ENCODE measurements at regions not wholly inside any gene's neighbourhood (a gene's known extent, or its start where the extent isn't known, plus 50 kb on each side); places are given as distances from the start of the nearest gene placed in this dataset.

DNA sequence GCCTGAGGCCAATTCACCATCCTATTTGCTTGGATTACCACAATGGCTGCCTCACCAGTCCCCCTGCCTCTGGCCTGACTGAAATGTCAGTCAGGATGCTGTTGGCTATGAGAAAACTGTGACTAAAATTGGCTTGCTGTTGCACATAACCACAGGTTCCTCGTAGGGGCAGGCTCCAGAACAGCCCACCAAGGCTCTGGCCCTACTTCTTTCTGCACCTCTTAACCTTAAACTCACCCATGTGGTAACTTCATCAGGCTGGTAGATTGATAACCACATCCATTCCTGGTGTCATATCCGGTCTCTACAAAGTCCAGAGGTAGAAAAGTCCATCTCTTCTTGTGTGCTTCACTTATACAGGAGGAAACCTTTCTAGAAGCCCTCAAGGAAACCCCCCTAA is 172.4 kb upstream of the PLXNC1 start:
- Histone ChIP-seq H3K36me3 (ENCODE audit: insufficient read depth) (no peaks in the 10 kb centered on the region), H3K9me2 (ENCODE audit: insufficient read depth) (0 out of 2 replicates have a peak, but pooled peaks cover 18% of the 10 kb centered on the region), H3K4me2 (no peak overlapping the region), H4K20me1 (replicated peaks; ENCODE audit: insufficient read depth) (no peaks in the 10 kb centered on the region), H3K27ac (ENCODE audit: low read depth) (no peak overlapping the region), H3K4me3 (no peak overlapping the region), H2AFZ (no peak overlapping the region), H3F3A (replicated peaks; ENCODE audit: low read depth) (no peaks in the 10 kb centered on the region), H3K4me1 (ENCODE audit: insufficient read depth) (no peaks in the 10 kb centered on the region), H3K79me2 (replicated peaks; ENCODE audit: insufficient read depth) (no peaks in the 10 kb centered on the region), H3K27me3 (ENCODE audit: insufficient read depth) (no peaks in the 10 kb centered on the region)
- Mint-ChIP-seq H3K36me3 (ENCODE audit: low read depth) (no peaks in the 10 kb centered on the region), H3K4me3 (no peak overlapping the region), H3K9me3 (no peaks in the 10 kb centered on the region; the same call in 2 of the 3 replicates), H3K27me3 (ENCODE audit: insufficient read depth, low read depth, poor library complexity) (peaks cover 3% of the 10 kb centered on the region), H3K4me1 (no peaks in the 10 kb centered on the region), H3K27ac (no peak overlapping the region)
- ATAC-seq (no peak), DNase-seq (ENCODE audit: low spot score) (no peak)
- TF ChIP-seq, protein P1, sequence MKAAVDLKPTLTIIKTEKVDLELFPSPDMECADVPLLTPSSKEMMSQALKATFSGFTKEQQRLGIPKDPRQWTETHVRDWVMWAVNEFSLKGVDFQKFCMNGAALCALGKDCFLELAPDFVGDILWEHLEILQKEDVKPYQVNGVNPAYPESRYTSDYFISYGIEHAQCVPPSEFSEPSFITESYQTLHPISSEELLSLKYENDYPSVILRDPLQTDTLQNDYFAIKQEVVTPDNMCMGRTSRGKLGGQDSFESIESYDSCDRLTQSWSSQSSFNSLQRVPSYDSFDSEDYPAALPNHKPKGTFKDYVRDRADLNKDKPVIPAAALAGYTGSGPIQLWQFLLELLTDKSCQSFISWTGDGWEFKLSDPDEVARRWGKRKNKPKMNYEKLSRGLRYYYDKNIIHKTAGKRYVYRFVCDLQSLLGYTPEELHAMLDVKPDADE (IDR thresholded peaks at IDR 0.05) = no peak
- TF ChIP-seq CREB1 (CRISPR knock-in tag; IDR thresholded peaks at IDR 0.05; ENCODE audit: low read depth) (no peak), EZH2 (IDR thresholded peaks at IDR 0.05; ENCODE audit: low read depth, unreplicated experiment) (no peak), NANOG (IDR thresholded peaks at IDR 0.05; ENCODE audit: borderline replicate concordance) (no peak), ZNF331 (CRISPR knock-in tag; IDR thresholded peaks at IDR 0.05; ENCODE audit: low read depth) (no peak), EZH2phosphoT487 (IDR thresholded peaks at IDR 0.05; ENCODE audit: unreplicated experiment) (no peak), POLR2AphosphoS5 (IDR thresholded peaks at IDR 0.05; ENCODE audit: low read depth) (no peak), JUNB (IDR thresholded peaks at IDR 0.05; ENCODE audit: unreplicated experiment) (no peak), ZNF114 (CRISPR knock-in tag; IDR thresholded peaks at IDR 0.05) (no peak), STAT1 (IDR thresholded peaks at IDR 0.05; ENCODE audit: unreplicated experiment) (no peak)
- TF ChIP-seq, protein P2, sequence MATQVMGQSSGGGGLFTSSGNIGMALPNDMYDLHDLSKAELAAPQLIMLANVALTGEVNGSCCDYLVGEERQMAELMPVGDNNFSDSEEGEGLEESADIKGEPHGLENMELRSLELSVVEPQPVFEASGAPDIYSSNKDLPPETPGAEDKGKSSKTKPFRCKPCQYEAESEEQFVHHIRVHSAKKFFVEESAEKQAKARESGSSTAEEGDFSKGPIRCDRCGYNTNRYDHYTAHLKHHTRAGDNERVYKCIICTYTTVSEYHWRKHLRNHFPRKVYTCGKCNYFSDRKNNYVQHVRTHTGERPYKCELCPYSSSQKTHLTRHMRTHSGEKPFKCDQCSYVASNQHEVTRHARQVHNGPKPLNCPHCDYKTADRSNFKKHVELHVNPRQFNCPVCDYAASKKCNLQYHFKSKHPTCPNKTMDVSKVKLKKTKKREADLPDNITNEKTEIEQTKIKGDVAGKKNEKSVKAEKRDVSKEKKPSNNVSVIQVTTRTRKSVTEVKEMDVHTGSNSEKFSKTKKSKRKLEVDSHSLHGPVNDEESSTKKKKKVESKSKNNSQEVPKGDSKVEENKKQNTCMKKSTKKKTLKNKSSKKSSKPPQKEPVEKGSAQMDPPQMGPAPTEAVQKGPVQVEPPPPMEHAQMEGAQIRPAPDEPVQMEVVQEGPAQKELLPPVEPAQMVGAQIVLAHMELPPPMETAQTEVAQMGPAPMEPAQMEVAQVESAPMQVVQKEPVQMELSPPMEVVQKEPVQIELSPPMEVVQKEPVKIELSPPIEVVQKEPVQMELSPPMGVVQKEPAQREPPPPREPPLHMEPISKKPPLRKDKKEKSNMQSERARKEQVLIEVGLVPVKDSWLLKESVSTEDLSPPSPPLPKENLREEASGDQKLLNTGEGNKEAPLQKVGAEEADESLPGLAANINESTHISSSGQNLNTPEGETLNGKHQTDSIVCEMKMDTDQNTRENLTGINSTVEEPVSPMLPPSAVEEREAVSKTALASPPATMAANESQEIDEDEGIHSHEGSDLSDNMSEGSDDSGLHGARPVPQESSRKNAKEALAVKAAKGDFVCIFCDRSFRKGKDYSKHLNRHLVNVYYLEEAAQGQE (IDR thresholded peaks at IDR 0.05; ENCODE audit: unreplicated experiment) = no peak
- TF ChIP-seq, protein P3, sequence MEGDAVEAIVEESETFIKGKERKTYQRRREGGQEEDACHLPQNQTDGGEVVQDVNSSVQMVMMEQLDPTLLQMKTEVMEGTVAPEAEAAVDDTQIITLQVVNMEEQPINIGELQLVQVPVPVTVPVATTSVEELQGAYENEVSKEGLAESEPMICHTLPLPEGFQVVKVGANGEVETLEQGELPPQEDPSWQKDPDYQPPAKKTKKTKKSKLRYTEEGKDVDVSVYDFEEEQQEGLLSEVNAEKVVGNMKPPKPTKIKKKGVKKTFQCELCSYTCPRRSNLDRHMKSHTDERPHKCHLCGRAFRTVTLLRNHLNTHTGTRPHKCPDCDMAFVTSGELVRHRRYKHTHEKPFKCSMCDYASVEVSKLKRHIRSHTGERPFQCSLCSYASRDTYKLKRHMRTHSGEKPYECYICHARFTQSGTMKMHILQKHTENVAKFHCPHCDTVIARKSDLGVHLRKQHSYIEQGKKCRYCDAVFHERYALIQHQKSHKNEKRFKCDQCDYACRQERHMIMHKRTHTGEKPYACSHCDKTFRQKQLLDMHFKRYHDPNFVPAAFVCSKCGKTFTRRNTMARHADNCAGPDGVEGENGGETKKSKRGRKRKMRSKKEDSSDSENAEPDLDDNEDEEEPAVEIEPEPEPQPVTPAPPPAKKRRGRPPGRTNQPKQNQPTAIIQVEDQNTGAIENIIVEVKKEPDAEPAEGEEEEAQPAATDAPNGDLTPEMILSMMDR (conservative IDR thresholded peaks at IDR 0.05; ENCODE audit: low read depth in 2 of 2) = no peak
- TF ChIP-seq, protein P4, sequence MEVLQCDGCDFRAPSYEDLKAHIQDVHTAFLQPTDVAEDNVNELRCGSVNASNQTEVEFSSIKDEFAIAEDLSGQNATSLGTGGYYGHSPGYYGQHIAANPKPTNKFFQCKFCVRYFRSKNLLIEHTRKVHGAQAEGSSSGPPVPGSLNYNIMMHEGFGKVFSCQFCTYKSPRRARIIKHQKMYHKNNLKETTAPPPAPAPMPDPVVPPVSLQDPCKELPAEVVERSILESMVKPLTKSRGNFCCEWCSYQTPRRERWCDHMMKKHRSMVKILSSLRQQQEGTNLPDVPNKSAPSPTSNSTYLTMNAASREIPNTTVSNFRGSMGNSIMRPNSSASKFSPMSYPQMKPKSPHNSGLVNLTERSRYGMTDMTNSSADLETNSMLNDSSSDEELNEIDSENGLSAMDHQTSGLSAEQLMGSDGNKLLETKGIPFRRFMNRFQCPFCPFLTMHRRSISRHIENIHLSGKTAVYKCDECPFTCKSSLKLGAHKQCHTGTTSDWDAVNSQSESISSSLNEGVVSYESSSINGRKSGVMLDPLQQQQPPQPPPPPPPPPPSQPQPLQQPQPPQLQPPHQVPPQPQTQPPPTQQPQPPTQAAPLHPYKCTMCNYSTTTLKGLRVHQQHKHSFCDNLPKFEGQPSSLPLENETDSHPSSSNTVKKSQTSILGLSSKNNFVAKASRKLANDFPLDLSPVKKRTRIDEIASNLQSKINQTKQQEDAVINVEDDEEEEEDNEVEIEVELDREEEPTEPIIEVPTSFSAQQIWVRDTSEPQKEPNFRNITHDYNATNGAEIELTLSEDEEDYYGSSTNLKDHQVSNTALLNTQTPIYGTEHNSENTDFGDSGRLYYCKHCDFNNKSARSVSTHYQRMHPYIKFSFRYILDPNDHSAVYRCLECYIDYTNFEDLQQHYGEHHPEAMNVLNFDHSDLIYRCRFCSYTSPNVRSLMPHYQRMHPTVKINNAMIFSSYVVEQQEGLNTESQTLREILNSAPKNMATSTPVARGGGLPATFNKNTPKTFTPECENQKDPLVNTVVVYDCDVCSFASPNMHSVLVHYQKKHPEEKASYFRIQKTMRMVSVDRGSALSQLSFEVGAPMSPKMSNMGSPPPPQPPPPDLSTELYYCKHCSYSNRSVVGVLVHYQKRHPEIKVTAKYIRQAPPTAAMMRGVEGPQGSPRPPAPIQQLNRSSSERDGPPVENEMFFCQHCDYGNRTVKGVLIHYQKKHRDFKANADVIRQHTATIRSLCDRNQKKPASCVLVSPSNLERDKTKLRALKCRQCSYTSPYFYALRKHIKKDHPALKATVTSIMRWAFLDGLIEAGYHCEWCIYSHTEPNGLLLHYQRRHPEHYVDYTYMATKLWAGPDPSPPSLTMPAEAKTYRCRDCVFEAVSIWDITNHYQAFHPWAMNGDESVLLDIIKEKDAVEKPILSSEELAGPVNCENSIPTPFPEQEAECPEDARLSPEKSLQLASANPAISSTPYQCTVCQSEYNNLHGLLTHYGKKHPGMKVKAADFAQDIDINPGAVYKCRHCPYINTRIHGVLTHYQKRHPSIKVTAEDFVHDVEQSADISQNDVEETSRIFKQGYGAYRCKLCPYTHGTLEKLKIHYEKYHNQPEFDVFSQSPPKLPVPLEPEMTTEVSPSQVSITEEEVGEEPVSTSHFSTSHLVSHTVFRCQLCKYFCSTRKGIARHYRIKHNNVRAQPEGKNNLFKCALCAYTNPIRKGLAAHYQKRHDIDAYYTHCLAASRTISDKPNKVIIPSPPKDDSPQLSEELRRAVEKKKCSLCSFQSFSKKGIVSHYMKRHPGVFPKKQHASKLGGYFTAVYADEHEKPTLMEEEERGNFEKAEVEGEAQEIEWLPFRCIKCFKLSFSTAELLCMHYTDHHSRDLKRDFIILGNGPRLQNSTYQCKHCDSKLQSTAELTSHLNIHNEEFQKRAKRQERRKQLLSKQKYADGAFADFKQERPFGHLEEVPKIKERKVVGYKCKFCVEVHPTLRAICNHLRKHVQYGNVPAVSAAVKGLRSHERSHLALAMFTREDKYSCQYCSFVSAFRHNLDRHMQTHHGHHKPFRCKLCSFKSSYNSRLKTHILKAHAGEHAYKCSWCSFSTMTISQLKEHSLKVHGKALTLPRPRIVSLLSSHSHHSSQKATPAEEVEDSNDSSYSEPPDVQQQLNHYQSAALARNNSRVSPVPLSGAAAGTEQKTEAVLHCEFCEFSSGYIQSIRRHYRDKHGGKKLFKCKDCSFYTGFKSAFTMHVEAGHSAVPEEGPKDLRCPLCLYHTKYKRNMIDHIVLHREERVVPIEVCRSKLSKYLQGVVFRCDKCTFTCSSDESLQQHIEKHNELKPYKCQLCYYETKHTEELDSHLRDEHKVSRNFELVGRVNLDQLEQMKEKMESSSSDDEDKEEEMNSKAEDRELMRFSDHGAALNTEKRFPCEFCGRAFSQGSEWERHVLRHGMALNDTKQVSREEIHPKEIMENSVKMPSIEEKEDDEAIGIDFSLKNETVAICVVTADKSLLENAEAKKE (CRISPR knock-in tag; IDR thresholded peaks at IDR 0.05) = no peak

Data from GM23338 (cell line).